Ishikawa (cell line): ENCODE measurements at regions not wholly inside any gene's neighbourhood (a gene's known extent, or its start where the extent isn't known, plus 50 kb on each side); places are given as distances from the start of the nearest gene placed in this dataset.

Experiments used
- CEBPB ChIP-seq: IDR thresholded peaks from 2 replicates; pipeline ENCODE4 v1.6.1; 2012
- CREB1 ChIP-seq: IDR thresholded peaks from 2 replicates; pipeline ENCODE4 v1.6.1; 2012; ENCODE audit warnings: low read depth
- EGR1 ChIP-seq: IDR thresholded peaks from 2 replicates; pipeline ENCODE4 v1.6.1; 2012
- EP300 ChIP-seq: IDR thresholded peaks from 2 replicates; pipeline ENCODE4 v1.6.1; 2012; ENCODE audit warnings: borderline replicate concordance
- FOXM1 ChIP-seq: IDR thresholded peaks from 2 replicates; pipeline ENCODE4 v1.6.1; 2012; ENCODE audit warnings: low read depth, borderline replicate concordance
- NFIC ChIP-seq: IDR thresholded peaks from 2 replicates; pipeline ENCODE4 v1.6.1; 2012
- RAD21 ChIP-seq: IDR thresholded peaks from 2 replicates; pipeline ENCODE4 v1.6.1; 2012; ENCODE audit warnings: low read depth
- TAF1 ChIP-seq: IDR thresholded peaks from 2 replicates; pipeline ENCODE4 v1.6.1; 2012; ENCODE audit warnings: low read depth, mild to moderate bottlenecking
- TCF12 ChIP-seq: IDR thresholded peaks from 2 replicates; pipeline ENCODE4 v1.6.1; 2012; ENCODE audit warnings: low read depth
- TEAD4 ChIP-seq: IDR thresholded peaks from 2 replicates; pipeline ENCODE4 v1.6.1; 2012
- YY1 ChIP-seq: IDR thresholded peaks from 2 replicates; pipeline ENCODE4 v1.6.1; 2012; ENCODE audit warnings: low read depth
- ZBTB7A ChIP-seq: IDR thresholded peaks from 2 replicates; pipeline ENCODE4 v1.6.1; 2012; ENCODE audit warnings: low read depth
- TF ChIP-seq, protein P1 (sequence below): IDR thresholded peaks from 2 replicates; pipeline ENCODE4 v1.6.1; 2012; ENCODE audit warnings: low read depth, mild to moderate bottlenecking
- TF ChIP-seq, protein P2 (sequence below): IDR thresholded peaks from 2 replicates; pipeline ENCODE4 v1.6.1; 2012
- TF ChIP-seq, protein P3 (sequence below): IDR thresholded peaks from 2 replicates; pipeline ENCODE4 v1.6.1; 2012

DNA sequence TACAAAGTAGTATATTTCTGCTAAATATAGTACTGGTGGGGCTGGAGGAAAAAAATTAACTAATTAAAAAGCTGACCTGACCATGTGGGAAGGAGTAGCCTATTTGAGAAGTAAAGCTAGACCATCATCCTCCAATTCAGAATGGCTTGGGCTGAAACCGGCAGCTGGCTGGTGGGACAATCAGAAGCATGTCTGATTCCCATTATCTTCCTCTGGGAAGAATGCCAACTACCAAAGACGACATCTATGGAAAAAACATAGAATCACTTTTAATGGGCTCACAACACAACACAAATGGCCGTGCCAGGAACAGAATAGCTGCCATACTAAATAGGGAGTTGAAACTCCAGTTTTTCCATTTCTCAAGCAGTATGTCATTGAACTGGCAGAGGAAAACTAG is 120.4 kb upstream of the FREM2 start:
- TF ChIP-seq FOXM1 (no peak), EP300 (no peak), YY1 (no peak), NFIC (no peak), EGR1 (no peak), TAF1 (no peak), CREB1 (no peak)
- TF ChIP-seq, protein P1, sequence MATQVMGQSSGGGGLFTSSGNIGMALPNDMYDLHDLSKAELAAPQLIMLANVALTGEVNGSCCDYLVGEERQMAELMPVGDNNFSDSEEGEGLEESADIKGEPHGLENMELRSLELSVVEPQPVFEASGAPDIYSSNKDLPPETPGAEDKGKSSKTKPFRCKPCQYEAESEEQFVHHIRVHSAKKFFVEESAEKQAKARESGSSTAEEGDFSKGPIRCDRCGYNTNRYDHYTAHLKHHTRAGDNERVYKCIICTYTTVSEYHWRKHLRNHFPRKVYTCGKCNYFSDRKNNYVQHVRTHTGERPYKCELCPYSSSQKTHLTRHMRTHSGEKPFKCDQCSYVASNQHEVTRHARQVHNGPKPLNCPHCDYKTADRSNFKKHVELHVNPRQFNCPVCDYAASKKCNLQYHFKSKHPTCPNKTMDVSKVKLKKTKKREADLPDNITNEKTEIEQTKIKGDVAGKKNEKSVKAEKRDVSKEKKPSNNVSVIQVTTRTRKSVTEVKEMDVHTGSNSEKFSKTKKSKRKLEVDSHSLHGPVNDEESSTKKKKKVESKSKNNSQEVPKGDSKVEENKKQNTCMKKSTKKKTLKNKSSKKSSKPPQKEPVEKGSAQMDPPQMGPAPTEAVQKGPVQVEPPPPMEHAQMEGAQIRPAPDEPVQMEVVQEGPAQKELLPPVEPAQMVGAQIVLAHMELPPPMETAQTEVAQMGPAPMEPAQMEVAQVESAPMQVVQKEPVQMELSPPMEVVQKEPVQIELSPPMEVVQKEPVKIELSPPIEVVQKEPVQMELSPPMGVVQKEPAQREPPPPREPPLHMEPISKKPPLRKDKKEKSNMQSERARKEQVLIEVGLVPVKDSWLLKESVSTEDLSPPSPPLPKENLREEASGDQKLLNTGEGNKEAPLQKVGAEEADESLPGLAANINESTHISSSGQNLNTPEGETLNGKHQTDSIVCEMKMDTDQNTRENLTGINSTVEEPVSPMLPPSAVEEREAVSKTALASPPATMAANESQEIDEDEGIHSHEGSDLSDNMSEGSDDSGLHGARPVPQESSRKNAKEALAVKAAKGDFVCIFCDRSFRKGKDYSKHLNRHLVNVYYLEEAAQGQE, result no peak
- TF ChIP-seq, protein P2, sequence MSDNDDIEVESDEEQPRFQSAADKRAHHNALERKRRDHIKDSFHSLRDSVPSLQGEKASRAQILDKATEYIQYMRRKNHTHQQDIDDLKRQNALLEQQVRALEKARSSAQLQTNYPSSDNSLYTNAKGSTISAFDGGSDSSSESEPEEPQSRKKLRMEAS, result no peak
- TF ChIP-seq, protein P3, sequence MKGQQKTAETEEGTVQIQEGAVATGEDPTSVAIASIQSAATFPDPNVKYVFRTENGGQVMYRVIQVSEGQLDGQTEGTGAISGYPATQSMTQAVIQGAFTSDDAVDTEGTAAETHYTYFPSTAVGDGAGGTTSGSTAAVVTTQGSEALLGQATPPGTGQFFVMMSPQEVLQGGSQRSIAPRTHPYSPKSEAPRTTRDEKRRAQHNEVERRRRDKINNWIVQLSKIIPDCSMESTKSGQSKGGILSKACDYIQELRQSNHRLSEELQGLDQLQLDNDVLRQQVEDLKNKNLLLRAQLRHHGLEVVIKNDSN, result no peak

DNA sequence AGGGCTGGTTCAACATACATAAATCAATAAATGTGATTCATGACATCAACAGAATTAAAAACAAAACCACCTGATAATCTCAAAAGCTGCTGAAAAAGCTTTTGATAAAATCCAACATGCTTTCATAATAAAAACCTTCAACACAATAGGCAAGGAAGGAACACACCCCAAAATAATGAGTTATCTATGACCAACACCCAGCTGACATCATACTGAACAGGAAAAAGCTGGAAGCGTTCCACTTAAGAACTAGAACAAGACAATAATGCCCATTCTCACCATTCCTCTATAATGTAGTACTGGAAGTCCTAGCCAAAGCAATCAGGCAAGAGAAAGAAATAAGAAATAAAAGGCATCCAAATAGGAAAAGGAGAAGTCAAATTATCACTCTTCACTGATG is 116.2 kb upstream of the FREM2 start:
- no peak for TF ChIP-seq CREB1
- no peak for TF ChIP-seq CEBPB
- no peak for TF ChIP-seq ZBTB7A
- TF ChIP-seq, protein P1, result no peak
- no peak for TF ChIP-seq EGR1
- no peak for TF ChIP-seq TAF1
- TF ChIP-seq FOXM1, result no peak
- no peak for TF ChIP-seq TEAD4
- no peak for TF ChIP-seq TCF12
- TF ChIP-seq, protein P3, result no peak
- TF ChIP-seq NFIC, result no peak
- no peak for TF ChIP-seq RAD21
- no peak for TF ChIP-seq EP300
- TF ChIP-seq, protein P2, result no peak
- no peak for TF ChIP-seq YY1

DNA sequence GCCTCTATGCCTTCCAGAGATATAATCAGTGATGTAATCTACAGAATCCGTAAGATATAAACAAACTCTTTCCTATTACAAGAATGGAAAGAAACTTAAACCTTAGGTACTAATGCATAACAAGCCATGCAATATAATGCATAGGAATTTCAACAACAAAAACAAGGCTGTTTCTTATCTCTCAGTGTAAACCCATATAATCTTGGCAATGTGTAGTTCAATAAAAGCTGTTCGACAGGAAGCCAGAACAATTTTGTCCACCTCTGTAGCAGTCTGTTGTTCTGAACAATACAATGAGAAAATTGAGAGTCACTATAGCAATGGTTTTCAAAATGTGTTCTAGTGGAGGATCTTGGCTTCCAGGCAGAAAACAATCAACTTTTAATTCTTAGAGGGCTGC is 111.5 kb upstream of the FREM2 start:
- TF ChIP-seq CREB1 (no peak), EGR1 (no peak), ZBTB7A (no peak), NFIC (no peak), CEBPB (no peak), TAF1 (no peak), TEAD4 (no peak)

DNA sequence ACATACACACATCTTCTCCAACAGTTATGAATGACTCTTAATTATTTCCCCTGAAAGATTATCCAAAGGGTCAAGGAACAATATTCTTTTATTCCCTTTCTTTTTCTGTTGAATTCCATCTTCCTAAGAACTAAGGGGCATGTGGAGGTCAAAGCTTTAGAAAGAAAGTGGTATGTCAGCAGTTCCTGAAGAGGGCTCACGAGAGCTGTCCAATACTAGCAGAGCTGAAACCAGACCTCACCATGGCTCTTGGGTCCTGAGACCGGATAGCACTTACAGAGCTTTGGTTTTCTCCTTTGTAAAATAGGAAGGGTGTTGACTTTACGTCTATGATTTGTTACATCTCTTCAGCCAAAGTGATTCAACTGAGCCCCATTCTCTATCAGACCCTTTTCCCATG is 109.8 kb upstream of the FREM2 start:
- TF ChIP-seq RAD21 (no peak), TAF1 (no peak), NFIC (no peak), TEAD4 (no peak), ZBTB7A (no peak), CREB1 (no peak), EGR1 (no peak)
- TF ChIP-seq, protein P2, result no peak
- TF ChIP-seq, protein P1, result peak; percentile 69

DNA sequence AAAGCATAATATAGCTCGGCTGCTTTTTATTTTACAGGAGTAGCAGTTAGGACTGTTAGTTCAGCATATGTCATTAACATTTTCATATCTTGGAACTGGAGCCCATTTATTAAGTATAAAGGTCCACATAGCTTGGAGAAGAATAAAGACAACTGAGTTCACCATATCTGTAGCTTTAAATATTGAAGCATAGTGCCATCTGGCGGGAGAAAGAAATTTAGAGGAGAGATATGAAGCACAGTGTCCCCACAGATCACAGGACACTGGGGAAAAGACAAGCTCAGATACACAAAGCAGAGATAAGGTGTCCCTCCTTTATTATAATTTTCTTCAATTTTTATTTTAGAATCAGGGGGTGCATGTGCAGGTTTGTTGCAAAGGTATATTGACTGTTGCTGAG is 104.7 kb upstream of the FREM2 start:
- TF ChIP-seq CREB1, result no peak
- TF ChIP-seq RAD21, result peak; percentile 61
